Mesenchymal stem cell (in vitro differentiated cells and primary cell): ENCODE measurements at regions not wholly inside any gene's neighbourhood (a gene's known extent, or its start where the extent isn't known, plus 50 kb on each side); places are given as distances from the start of the nearest gene placed in this dataset.

Source experiments
- DNase-seq: peaks from one replicate; pipeline ENCODE4 v3.0.0-alpha.2; 2013
- H2AFZ ChIP-seq: one replicate; pipeline ENCODE4 v1.6.1; 2013; ENCODE audit warnings: low read depth, mild to moderate bottlenecking, control low read depth, inconsistent platforms, low read length, moderate library complexity
- H2AK5ac ChIP-seq: 2 replicates; pipeline ENCODE4 v1.6.1; 2013; ENCODE audit warnings: low read length, moderate library complexity, mild to moderate bottlenecking, inconsistent platforms; ENCODE audit not compliant: severe bottlenecking
- H2BK120ac ChIP-seq: one replicate; pipeline ENCODE4 v1.6.1; 2013; ENCODE audit warnings: low read depth, mild to moderate bottlenecking, inconsistent platforms, low read length, moderate library complexity
- H2BK12ac ChIP-seq, 2 experiments: one replicate each; pipeline ENCODE4 v1.6.1; 2013; ENCODE audit warnings: inconsistent platforms in 2 of 2, low read length in 2 of 2, mild to moderate bottlenecking in 2 of 2, moderate library complexity in 2 of 2, control low read depth in 1 of 2
- H2BK15ac ChIP-seq: one replicate; pipeline ENCODE4 v1.6.1; 2013; ENCODE audit warnings: mild to moderate bottlenecking, low read depth, inconsistent platforms; ENCODE audit not compliant: poor library complexity, severe bottlenecking
- H2BK5ac ChIP-seq: 2 replicates; pipeline ENCODE4 v1.6.1; 2013; ENCODE audit warnings: low read depth, mild to moderate bottlenecking, low read length, control low read depth, inconsistent platforms; ENCODE audit not compliant: poor library complexity, severe bottlenecking
- H3K14ac ChIP-seq, 2 experiments: one replicate each; pipeline ENCODE4 v1.6.1; 2013; ENCODE audit warnings: inconsistent platforms in 2 of 2, low read length in 2 of 2, control low read depth in 1 of 2, mild to moderate bottlenecking in 1 of 2, moderate library complexity in 1 of 2
- H3K18ac ChIP-seq, 2 experiments: one replicate each; pipeline ENCODE4 v1.6.1; 2013; ENCODE audit warnings: inconsistent platforms in 2 of 2, low read length in 2 of 2, control low read depth in 1 of 2, low read depth in 1 of 2, mild to moderate bottlenecking in 1 of 2
- H3K23ac ChIP-seq, 2 experiments: one replicate each; pipeline ENCODE4 v1.6.1; 2013; ENCODE audit warnings: inconsistent platforms in 2 of 2, low read length in 2 of 2, mild to moderate bottlenecking in 2 of 2, moderate library complexity in 2 of 2, control low read depth in 1 of 2
- H3K27ac ChIP-seq: 2 replicates; pipeline ENCODE4 v1.5.1; 2013; ENCODE audit warnings: mild to moderate bottlenecking, moderate library complexity, low read length, control low read depth, inconsistent platforms; ENCODE audit not compliant: poor library complexity, severe bottlenecking
- H3K27me3 ChIP-seq, 2 experiments: 2 replicates each; pipeline versions ENCODE4 v1.6.1 to v1.7.0; 2013; ENCODE audit warnings: low read length in 2 of 2, mild to moderate bottlenecking in 2 of 2, moderate library complexity in 2 of 2, control low read depth in 1 of 2, inconsistent platforms in 1 of 2; ENCODE audit not compliant: control insufficient read depth in 1 of 2, insufficient read depth in 1 of 2
- H3K36me3 ChIP-seq, 2 experiments: 2 replicates each; pipeline versions ENCODE4 v1.6.1 to v1.7.0; 2013; ENCODE audit warnings: low read length in 2 of 2, control low read depth in 1 of 2, inconsistent platforms in 1 of 2, low read depth in 1 of 2, mild to moderate bottlenecking in 1 of 2; ENCODE audit not compliant: insufficient read depth in 2 of 2, control insufficient read depth in 1 of 2
- H3K4ac ChIP-seq, 2 experiments: one replicate each; pipeline ENCODE4 v1.6.1; 2013; ENCODE audit warnings: inconsistent platforms in 2 of 2, low read length in 2 of 2, mild to moderate bottlenecking in 2 of 2, moderate library complexity in 2 of 2, control low read depth in 1 of 2, low read depth in 1 of 2
- H3K4me1 ChIP-seq: 2 replicates; pipeline ENCODE4 v1.6.1; 2013; ENCODE audit warnings: low read depth, low read length, control low read depth; ENCODE audit not compliant: control insufficient read depth, insufficient read depth
- H3K4me2 ChIP-seq: 2 replicates; pipeline ENCODE4 v1.6.1; 2013; ENCODE audit warnings: low read length, mild to moderate bottlenecking, inconsistent platforms; ENCODE audit not compliant: poor library complexity, severe bottlenecking
- H3K4me3 ChIP-seq, 2 experiments: 2 replicates each; pipeline versions ENCODE4 v1.5.1 to v1.7.0; 2013; ENCODE audit warnings: low read length in 2 of 2, mild to moderate bottlenecking in 2 of 2, control low read depth in 1 of 2, low read depth in 1 of 2; ENCODE audit not compliant: insufficient read depth in 1 of 2
- H3K79me1 ChIP-seq: replicated peaks from 2 replicates; pipeline ENCODE4 v1.6.1; 2013; ENCODE audit warnings: mild to moderate bottlenecking, control low read depth, low read length, inconsistent platforms; ENCODE audit not compliant: poor library complexity, severe bottlenecking
- H3K9ac ChIP-seq: 2 replicates; pipeline ENCODE4 v1.7.0; 2013; ENCODE audit warnings: mild to moderate bottlenecking, low read length, moderate library complexity
- H3K9me3 ChIP-seq: 2 replicates; pipeline ENCODE4 v1.7.0; 2013; ENCODE audit warnings: mild to moderate bottlenecking, low read length; ENCODE audit not compliant: control insufficient read depth
- H4K8ac ChIP-seq: one replicate; pipeline ENCODE4 v1.6.1; 2013; ENCODE audit warnings: inconsistent platforms, mild to moderate bottlenecking, low read length, moderate library complexity
- H4K91ac ChIP-seq: one replicate; pipeline ENCODE4 v1.6.1; 2013; ENCODE audit warnings: mild to moderate bottlenecking, low read length, inconsistent platforms
- WGBS: methylation state at CpG from one replicate; pipeline ENCODE4 v1.1.7; 2013; ENCODE audit warnings: mixed read lengths; 5-methylcytosine and 5-hydroxymethylcytosine counted together

DNA sequence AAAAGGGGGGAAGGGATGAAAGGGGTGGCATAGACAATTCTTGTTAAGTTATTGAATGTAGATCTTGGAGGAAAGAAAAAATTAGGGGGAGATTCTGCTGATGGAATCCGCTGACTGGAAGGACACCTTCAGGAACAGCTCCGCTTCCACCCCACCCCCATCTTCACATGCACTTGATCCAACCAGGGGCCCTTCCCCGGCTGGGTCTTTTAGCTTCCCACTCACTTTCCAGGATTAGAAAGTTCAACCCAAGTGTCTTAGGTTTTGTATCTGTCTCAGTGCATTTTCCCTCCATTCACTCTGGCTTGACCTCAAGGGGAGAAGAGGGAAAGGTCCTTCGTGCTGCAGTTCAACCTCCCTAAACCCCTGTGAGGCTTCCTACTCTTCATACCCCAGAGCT, 141.4 kb downstream of the IRS2 start:
- Histone ChIP-seq H2AFZ (no peak overlapping the region), H3K4me2 (no peak overlapping the region), H3K27me3 (no peaks in the 10 kb centered on the region), H3K4me3 (no peak overlapping the region), H3K14ac (no peak overlapping the region), H3K9me3 (peaks cover 16% of the 10 kb centered on the region), H3K4ac (no peak overlapping the region), H2BK12ac (no peak overlapping the region), H3K9ac (no peak overlapping the region), H2BK15ac (no peak overlapping the region), H4K8ac (no peak overlapping the region), H2BK120ac (no peak overlapping the region), H3K27ac (no peak overlapping the region), H3K23ac (no peak overlapping the region), H3K18ac (no peak overlapping the region), H3K4me1 (peaks cover 1% of the 10 kb centered on the region), H4K91ac (no peak overlapping the region), H3K36me3 (no peaks in the 10 kb centered on the region), H2BK5ac (no peak overlapping the region), H2AK5ac (no peak overlapping the region), H3K79me1 (no peaks in the 10 kb centered on the region)
- no peak for DNase-seq
- 94% methylated on average over 3 of the region's 4 CpGs for WGBS

DNA sequence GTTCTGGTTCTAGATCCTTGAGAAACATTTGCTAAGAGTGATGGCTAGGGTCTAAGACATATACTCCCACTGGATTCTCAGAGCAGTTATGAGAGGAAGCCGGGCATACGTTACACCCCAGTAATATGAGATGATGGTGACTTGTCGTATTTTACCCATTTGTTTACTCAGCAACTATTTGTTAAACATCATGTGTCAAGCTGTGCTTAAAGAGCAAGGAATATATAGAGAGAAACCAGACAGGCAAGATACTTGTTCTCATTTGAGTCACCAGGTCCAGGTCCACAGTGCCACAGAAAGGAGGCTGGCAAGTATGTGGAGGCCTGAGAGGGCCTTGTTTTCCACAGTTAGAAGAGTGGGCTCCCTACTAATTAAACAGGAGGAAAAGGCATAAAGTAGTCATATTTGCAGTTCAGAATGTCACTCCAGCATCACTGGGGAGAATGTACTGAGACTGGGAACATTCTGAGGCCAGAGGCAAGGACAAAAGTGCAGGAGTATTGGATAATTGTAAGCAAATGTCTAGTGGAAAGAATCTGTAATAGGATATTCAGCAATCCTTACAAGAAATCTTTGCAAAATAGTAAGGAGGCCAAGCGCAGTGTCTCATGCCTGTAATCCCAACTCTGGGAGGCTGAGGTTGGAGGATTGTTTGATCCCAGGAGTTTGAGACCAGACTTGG, 142.2 kb downstream of the IRS2 start:
- Histone ChIP-seq H3K4me3 (no peak overlapping the region), H3K4me1 (peaks cover 1% of the 10 kb centered on the region), H2BK12ac (no peak overlapping the region)

DNA sequence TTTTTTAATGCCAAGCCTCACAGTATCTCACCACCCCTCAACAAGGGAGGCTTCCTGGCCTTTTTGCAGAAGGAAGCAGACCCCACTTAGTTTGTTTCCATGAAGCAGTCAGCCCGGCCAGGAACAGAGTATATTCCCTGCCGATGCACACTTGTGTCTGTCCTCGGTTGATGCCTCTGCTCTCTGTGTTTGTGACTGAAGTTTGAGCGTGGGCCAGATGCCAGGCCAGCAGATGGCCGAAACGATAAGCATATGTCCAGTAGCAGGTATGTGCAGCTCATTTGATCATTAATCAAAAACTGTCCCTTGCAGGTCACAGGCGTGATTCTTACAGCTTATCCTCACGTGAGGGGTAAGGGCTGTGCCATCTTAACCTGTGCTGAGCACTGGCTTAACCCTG, 144.0 kb downstream of the IRS2 start:
- H2BK5ac ChIP-seq = no peak overlapping the region
- peaks cover 1% of the 10 kb centered on the region for H3K4me1 ChIP-seq
- no peak overlapping the region for H2AK5ac ChIP-seq
- no peak overlapping the region for H3K14ac ChIP-seq
- no peak overlapping the region for H4K8ac ChIP-seq
- H3K18ac ChIP-seq = no peak overlapping the region
- H3K23ac ChIP-seq = no peak overlapping the region
- no peak overlapping the region for H2BK120ac ChIP-seq
- H3K36me3 ChIP-seq = no peaks in the 10 kb centered on the region
- H3K4me3 ChIP-seq = no peak overlapping the region
- H3K79me1 ChIP-seq = no peaks in the 10 kb centered on the region
- H3K9ac ChIP-seq = no peak overlapping the region
- no peaks in the 10 kb centered on the region for H3K27me3 ChIP-seq
- no peak overlapping the region for H2AFZ ChIP-seq
- H4K91ac ChIP-seq = no peak overlapping the region
- 94% methylated on average over 8 of the region's 8 CpGs for WGBS
- H3K4ac ChIP-seq = no peak overlapping the region
- H2BK15ac ChIP-seq = no peak overlapping the region
- H3K9me3 ChIP-seq = peaks cover 21% of the 10 kb centered on the region
- H3K4me2 ChIP-seq = no peak overlapping the region
- no peak overlapping the region for H3K27ac ChIP-seq
- no peak for DNase-seq
- H2BK12ac ChIP-seq = no peak overlapping the region

More for the DNA sequence above, 142.2 kb downstream of the IRS2 start:
- WGBS = 100% methylated on average over 1 of the region's 4 CpGs
- Histone ChIP-seq H3K9me3 (peaks cover 16% of the 10 kb centered on the region), H2AK5ac (no peak overlapping the region), H3K4me2 (no peak overlapping the region), H3K36me3 (no peaks in the 10 kb centered on the region), H4K91ac (no peak overlapping the region), H3K79me1 (no peaks in the 10 kb centered on the region), H3K9ac (no peak overlapping the region), H3K27ac (no peak overlapping the region), H2BK15ac (no peak overlapping the region), H4K8ac (no peak overlapping the region), H2BK5ac (no peak overlapping the region), H3K27me3 (no peaks in the 10 kb centered on the region), H2AFZ (no peak overlapping the region), H2BK120ac (no peak overlapping the region), H3K14ac (no peak overlapping the region), H3K4ac (no peak overlapping the region), H3K23ac (no peak overlapping the region), H3K18ac (no peak overlapping the region)
- no peak for DNase-seq

DNA sequence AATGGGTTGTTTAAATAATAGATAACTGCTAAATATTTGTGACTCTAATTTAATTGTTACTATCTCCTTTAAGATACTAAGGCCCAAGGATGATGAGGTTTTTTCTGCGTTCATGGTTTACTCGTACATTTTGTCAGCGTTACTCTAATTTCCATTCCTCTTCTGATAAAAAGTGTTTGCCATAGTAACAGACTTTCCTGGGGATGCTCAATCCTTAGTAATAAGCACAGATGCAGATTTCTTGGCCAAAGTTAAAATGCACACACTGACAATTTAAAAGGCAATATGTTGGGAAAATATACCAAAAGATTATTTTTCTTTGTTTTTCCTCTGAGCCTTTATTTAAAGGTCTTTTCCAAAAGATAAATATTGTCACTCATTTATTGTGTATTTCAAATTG, 149.6 kb downstream of the IRS2 start:
- WGBS = no CpG with 5 or more reads among the region's 3 CpGs

More for the DNA sequence above, 149.6 kb downstream of the IRS2 start:
- Histone ChIP-seq H3K18ac (no peak overlapping the region), H2BK12ac (no peak overlapping the region), H3K36me3 (no peaks in the 10 kb centered on the region), H3K4me2 (no peak overlapping the region), H2AK5ac (no peak overlapping the region), H2BK15ac (no peak overlapping the region), H2BK120ac (no peak overlapping the region), H2BK5ac (no peak overlapping the region), H3K27me3 (no peaks in the 10 kb centered on the region), H4K91ac (no peak overlapping the region), H3K4me1 (no peaks in the 10 kb centered on the region), H3K14ac (no peak overlapping the region), H3K9ac (no peak overlapping the region), H3K4me3 (no peak overlapping the region), H3K4ac (no peak overlapping the region), H2AFZ (no peak overlapping the region), H4K8ac (no peak overlapping the region), H3K79me1 (no peaks in the 10 kb centered on the region), H3K23ac (no peak overlapping the region), H3K9me3 (peaks cover 20% of the 10 kb centered on the region), H3K27ac (no peak overlapping the region)
- DNase-seq = no peak
